RWPE1 (cell line): ENCODE measurements at regions not wholly inside any gene's neighbourhood (a gene's known extent, or its start where the extent isn't known, plus 50 kb on each side); places are given as distances from the start of the nearest gene placed in this dataset.

Experiments
- CTCF ChIA-PET: fragments of 350-600 bp; sonication (Branson Sonifier 250); formaldehyde crosslinking; extraction: SDS; loops from one replicate; lab custom pipeline; 2021; lab: Yijun Ruan, JAX
- POLR2A ChIA-PET: fragments of 400-600 bp; formaldehyde crosslinking; extraction: SDS; loops from one replicate; lab custom pipeline; 2020; ENCODE audit warnings: antibody characterized with exemption; ENCODE audit not compliant: low non-redundant PET; lab: Yijun Ruan, JAX
- DNase-seq: peaks from one replicate; pipeline ENCODE4 v3.0.0; 2012; ENCODE audit warnings: low spot score
- H3K27ac ChIP-seq: fragments of 450-650 bp; 2 replicates; pipeline ENCODE4 v1.5.1; 2017
- TF ChIP-seq, protein P1 (sequence below): fragments of 450-650 bp; conservative IDR thresholded peaks from 2 replicates; pipeline ENCODE4 v1.5.1; 2017; ENCODE audit warnings: low read depth, mild to moderate bottlenecking

DNA sequence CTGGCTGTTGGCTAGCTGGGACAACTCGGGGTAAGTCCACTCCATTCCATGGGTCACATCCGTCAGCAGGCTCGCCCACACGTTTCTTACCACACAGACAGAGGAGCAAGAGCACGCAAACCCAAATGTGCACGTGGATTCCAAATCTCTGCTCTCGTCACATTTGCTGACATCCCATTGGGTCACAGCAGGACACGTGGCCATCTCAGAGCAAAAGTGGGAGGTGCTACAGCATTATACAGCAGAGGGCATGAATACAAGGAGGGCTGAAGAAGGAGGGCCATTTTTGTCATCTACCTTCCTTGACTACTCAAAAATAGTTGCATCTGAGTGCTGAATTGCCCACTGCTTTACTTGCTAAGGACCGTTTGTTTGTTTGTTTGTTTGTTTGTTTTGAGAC is 84.7 kb downstream of the RBBP6 start:
- POLR2A ChIA-PET = no interaction called here

DNA sequence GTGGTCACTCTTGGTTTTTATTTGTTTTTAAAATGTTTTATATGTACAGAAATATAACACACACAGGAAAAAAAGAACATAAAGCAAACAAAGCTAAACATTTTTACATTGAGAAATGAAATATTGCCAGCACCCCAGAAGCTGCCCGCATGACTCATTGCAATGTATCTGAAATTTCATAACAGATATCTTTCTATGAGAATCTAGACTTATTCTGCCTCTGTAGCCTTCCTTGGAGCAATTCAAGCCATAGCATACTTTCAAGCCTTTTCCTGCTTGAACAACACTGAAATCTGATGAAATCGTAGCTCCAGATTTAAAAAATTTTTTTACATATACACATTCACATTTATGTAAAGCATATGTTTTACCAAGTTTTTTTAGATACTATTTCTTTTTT is 86.9 kb downstream of the RBBP6 start:
- peak overlapping the region; percentile 79 for H3K27ac ChIP-seq
- CTCF ChIA-PET = no interaction called here
- peak; percentile 43 for DNase-seq
- TF ChIP-seq, protein P1, sequence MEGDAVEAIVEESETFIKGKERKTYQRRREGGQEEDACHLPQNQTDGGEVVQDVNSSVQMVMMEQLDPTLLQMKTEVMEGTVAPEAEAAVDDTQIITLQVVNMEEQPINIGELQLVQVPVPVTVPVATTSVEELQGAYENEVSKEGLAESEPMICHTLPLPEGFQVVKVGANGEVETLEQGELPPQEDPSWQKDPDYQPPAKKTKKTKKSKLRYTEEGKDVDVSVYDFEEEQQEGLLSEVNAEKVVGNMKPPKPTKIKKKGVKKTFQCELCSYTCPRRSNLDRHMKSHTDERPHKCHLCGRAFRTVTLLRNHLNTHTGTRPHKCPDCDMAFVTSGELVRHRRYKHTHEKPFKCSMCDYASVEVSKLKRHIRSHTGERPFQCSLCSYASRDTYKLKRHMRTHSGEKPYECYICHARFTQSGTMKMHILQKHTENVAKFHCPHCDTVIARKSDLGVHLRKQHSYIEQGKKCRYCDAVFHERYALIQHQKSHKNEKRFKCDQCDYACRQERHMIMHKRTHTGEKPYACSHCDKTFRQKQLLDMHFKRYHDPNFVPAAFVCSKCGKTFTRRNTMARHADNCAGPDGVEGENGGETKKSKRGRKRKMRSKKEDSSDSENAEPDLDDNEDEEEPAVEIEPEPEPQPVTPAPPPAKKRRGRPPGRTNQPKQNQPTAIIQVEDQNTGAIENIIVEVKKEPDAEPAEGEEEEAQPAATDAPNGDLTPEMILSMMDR = no peak
- POLR2A ChIA-PET = no interaction called here

More for the DNA sequence above, 84.7 kb downstream of the RBBP6 start:
- TF ChIP-seq, protein P1 = no peak
- CTCF ChIA-PET = no interaction called here
- no peak overlapping the region for H3K27ac ChIP-seq
- no peak for DNase-seq

DNA sequence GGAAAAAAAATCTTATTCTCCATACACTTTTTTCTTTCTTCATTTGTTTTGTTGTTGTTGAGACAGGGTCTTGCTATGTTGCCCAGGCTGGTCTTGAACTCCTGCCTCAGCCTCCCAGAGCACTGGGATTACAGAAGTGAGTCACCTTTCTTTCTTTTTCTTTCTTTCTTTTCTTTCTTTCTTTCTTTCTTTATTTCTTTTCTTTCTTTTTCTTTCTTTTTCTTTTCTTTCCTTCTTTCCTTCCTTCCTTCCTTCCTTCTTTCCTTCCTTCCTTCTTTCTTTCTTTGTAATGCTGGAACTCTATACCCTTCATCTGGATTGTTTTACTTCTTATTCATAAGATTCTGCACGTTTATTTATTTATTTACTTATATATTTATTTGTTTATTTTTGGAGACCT is 94.5 kb upstream of the TNRC6A start:
- DNase-seq = no peak
- H3K27ac ChIP-seq = peak overlapping the region; percentile 80
- TF ChIP-seq, protein P1 = no peak
- ChIA-PET POLR2A (no interaction called here), CTCF (interaction anchor here (0.6 kb wide), 1 partner anchor 94 kb away, joined by 3 read pairs; no protein-coding TSS in a partner anchor)

DNA sequence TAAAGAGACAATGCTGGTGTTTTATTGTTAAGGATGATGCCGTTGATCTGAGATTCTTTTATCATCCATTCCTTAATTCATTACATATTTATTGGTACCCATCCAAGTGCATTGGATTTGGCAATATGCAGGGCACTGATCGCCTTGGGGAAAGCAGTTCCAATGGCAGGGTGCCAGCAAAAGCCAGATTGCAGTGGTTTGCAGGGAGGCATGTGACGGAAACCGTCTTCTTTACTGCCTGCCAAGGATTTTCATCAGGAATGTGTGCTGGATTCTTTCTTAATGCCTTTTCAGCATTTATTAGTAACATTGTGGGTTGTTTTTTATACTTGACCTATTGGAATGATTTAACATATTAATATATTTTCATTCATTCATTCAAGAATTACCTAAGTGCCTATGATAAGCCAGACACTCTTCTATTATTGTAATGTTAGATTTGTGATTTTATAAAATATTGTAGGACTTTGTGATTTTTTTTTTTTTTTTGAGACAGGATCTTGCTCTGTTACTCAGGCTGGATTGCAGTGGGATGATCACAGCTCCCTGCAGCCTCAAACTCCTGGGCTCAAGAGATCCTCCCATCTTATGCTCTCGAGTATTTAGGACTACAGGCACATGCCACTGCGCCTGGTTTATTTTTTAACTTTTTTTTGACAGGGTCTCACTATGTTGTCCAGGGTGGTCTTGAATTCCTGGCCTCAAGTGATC is 93.4 kb upstream of the TNRC6A start:
- TF ChIP-seq, protein P1 = no peak
- CTCF ChIA-PET = interaction anchor here (0.6 kb wide), 1 partner anchor 93 kb away, joined by 3 read pairs; no protein-coding TSS in a partner anchor
- POLR2A ChIA-PET = no interaction called here
- DNase-seq = peak; percentile 83
- H3K27ac ChIP-seq = peak overlapping the region; percentile 80

DNA sequence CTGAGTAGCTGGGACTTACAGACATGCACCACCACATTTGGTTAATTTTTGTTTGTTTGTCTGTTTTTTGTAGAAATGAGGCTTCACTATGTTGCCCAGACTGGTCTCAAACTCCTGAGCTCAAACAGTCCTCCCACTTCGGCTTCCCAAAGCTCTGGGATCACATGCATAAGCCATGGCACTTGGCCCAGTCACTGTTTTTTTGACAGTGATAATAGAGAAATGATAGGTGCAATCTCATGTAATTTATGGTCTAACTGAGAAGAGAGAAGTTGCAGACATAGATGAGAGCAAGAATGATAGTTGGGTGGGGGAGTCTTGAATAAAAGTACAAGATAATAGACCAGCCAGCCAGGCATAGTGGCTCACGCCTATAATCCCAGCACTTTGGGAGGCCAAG is 89.7 kb upstream of the TNRC6A start:
- no peak for DNase-seq
- no peak overlapping the region for H3K27ac ChIP-seq
- POLR2A ChIA-PET = no interaction called here
- TF ChIP-seq, protein P1 = no peak
- CTCF ChIA-PET = no interaction called here

DNA sequence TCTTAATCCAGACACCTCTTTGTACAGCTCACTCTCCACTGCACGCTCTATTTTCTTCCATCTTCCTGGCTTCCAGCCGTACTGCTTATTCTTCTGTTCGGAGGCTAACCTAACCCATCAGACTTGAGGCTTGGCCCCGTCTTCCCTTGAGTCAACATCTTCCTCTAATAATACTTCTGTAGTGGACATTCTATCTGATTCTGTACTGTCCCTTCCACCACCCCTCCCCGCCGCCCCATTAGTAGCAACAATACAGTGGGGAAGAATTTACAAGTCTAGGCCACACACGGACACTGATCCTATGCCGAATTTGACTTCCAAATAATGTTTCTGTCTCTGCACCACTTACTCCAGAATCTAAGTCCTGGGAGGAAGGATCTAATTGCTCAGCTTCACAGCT is 86.0 kb upstream of the TNRC6A start:
- CTCF ChIA-PET = interaction anchor here (0.6 kb wide), 1 partner anchor 14 kb away, joined by 3 read pairs; no protein-coding TSS in a partner anchor
- no peak overlapping the region for H3K27ac ChIP-seq
- TF ChIP-seq, protein P1 = no peak

More for the DNA sequence above, 86.0 kb upstream of the TNRC6A start:
- no peak for DNase-seq
- POLR2A ChIA-PET = no interaction called here
